Stimulated activated naive CD8-positive, alpha-beta T cell treated with anti-CD3 and anti-CD28 coated beads, Interleukin-15, Interleukin-2, amounts not matched to agents 100 ng/mL and 50 ng/mL, for 24 hours (primary cell): ENCODE measurements at regions not wholly inside any gene's neighbourhood (a gene's known extent, or its start where the extent isn't known, plus 50 kb on each side); places are given as distances from the start of the nearest gene placed in this dataset.
"Not testable (repeated sequence)": the region's sequence is repeated elsewhere in the genome, so short reads cannot be mapped to it uniquely, and the experiment has no call there.

ENCODE experiments used
- H3K27ac Mint-ChIP-seq: one replicate; pipeline ENCODE4 v1.8.0; 2021; ENCODE audit warnings: mild to moderate bottlenecking, mixed read lengths
- H3K27me3 Mint-ChIP-seq: one replicate; pipeline ENCODE4 v1.8.0; 2021; ENCODE audit warnings: mixed read lengths
- H3K36me3 Mint-ChIP-seq: one replicate; pipeline ENCODE4 v1.8.0; 2021; ENCODE audit warnings: low read depth, mixed read lengths
- H3K4me1 Mint-ChIP-seq: one replicate; pipeline ENCODE4 v1.8.0; 2021; ENCODE audit warnings: low read depth, mixed read lengths
- H3K4me3 Mint-ChIP-seq: one replicate; pipeline ENCODE4 v1.8.0; 2021; ENCODE audit warnings: mild to moderate bottlenecking, mixed read lengths
- H3K9me3 Mint-ChIP-seq: one replicate; pipeline ENCODE4 v1.8.0; 2021; ENCODE audit warnings: mixed read lengths

DNA sequence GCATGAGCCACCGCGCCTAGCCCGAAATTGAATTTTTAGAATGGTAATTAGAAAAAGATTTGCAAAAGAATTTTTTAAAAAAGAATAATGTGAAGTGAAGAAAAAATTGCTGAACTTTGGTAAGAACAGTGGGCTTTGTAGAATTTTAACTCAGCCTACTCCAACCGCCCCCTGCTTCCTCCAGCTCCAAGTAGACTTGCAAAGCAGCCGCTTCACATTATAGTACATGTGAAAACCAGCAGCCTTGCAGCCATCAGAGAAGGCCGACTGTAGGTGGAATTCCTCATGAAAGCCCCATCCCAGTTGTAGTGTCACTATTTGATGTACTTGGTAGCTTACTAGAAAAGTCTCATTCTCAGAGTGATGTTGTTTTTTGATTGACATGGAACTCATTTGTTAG lies 835.6 kb downstream of the TBC1D32 start:
- no peak overlapping the region for H3K27ac Mint-ChIP-seq
- peaks cover 4% of the 10 kb centered on the region for H3K9me3 Mint-ChIP-seq
- H3K36me3 Mint-ChIP-seq, result no peaks in the 10 kb centered on the region
- no peaks in the 10 kb centered on the region for H3K27me3 Mint-ChIP-seq
- H3K4me3 Mint-ChIP-seq, result no peak overlapping the region
- H3K4me1 Mint-ChIP-seq, result no peaks in the 10 kb centered on the region

DNA sequence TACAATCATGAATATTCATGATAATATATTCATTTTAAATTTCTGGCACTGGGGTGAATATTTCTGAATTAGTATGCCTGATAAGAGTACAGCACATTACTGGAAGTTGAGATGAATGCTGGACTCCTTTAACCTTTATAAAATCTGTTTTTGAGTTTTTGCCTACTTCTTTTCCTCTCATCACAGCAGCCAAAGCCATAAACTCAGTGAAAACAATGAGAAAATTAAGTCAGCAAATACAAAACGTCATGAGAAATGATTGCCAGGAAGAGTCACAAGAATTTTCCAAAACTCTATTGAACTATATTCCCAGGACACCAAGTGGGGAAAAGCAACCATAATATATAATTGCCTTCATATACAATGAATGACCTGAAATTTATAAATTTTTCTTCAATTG lies 837.6 kb downstream of the TBC1D32 start:
- peaks cover 4% of the 10 kb centered on the region for H3K9me3 Mint-ChIP-seq
- H3K4me3 Mint-ChIP-seq, result no peak overlapping the region
- H3K27ac Mint-ChIP-seq, result no peak overlapping the region
- H3K36me3 Mint-ChIP-seq, result no peaks in the 10 kb centered on the region
- no peaks in the 10 kb centered on the region for H3K27me3 Mint-ChIP-seq
- H3K4me1 Mint-ChIP-seq, result no peaks in the 10 kb centered on the region

DNA sequence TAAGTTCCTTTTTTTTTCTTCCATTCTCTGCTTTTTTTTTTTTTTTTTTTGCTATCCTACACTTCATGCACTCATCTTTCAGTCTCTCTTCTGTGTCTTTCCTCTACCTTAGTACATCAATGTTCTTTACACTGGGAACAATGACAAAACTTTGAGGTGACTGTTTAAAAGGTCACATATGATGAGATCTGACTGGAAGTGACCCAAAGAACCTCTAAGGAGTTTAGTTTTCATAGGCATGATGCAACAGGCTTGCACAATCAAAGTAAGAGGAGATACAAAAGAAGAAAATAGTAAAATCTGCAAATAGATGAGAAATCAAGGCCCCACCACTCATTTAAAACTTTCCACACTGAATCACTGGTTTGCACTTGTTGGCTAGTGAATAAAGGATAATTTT lies 840.8 kb downstream of the TBC1D32 start:
- Mint-ChIP-seq H3K4me3 (no peak overlapping the region), H3K9me3 (no peaks in the 10 kb centered on the region), H3K27ac (no peak overlapping the region), H3K27me3 (no peaks in the 10 kb centered on the region), H3K36me3 (no peaks in the 10 kb centered on the region), H3K4me1 (no peaks in the 10 kb centered on the region)

DNA sequence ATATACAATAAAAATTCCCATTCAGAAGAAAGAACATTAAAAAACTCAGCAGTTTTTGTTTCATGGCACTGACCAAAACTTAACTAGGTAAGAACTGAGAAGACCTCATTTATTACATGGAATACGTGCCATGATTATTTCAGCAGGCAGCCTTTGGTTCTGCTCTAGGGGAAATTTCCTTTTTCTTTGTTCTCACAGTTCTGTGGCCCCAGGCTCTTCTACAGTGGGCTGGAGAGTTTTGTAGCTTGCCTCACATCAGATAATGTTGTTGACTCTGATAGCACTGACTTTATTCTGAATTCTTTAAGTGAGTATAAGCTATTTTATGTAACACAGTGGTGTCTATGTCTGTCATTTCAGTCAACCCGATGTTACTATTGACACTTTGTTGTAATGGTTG lies 844.3 kb downstream of the TBC1D32 start:
- Mint-ChIP-seq H3K4me3 (no peak overlapping the region), H3K36me3 (no peaks in the 10 kb centered on the region), H3K27ac (no peak overlapping the region), H3K9me3 (no peaks in the 10 kb centered on the region), H3K27me3 (no peaks in the 10 kb centered on the region), H3K4me1 (no peaks in the 10 kb centered on the region)

DNA sequence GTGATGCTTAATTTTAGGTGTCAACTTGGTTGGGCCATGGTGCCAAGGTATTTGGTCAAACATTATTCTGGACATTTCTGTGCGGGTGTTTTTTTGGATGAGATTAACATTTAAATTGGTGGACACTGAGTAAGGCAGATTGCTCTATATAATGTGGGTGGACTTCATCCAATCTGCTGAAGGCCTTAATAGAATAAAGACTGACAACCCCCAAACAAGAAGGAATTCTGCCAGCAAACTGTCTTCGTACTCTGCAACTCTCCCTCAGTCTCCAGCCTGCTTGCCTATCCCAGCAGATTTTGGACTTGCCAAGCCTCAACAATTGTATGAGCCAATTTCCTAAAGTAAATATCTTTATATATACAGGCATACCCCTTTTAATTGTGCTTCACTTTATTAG lies 850.1 kb downstream of the TBC1D32 start:
- Mint-ChIP-seq H3K27me3 (no peaks in the 10 kb centered on the region), H3K9me3 (peaks cover 6% of the 10 kb centered on the region), H3K4me3 (no peak overlapping the region), H3K27ac (no peak overlapping the region), H3K36me3 (no peaks in the 10 kb centered on the region), H3K4me1 (no peaks in the 10 kb centered on the region)

DNA sequence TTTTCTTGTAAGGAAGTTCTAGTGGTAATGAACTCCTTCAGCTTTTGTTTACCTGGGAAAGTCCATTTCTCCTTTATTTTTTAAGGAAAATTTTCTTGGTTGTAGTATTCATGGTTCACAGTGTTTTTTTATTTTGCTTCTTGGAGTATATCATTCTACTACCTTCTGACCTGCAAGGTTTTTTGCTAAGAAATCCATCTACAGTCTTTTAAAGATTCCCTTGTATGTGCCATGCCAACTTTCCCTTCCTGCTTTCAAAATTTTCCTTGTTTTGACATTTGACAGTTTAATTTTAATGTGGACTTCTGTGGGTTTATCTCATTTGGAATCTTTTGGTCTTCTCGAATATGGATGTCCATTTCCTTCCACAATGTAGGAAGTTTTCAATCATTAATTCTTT lies 855.6 kb downstream of the TBC1D32 start:
- peaks cover 18% of the 10 kb centered on the region for H3K9me3 Mint-ChIP-seq
- H3K4me3 Mint-ChIP-seq, result no peak overlapping the region
- H3K36me3 Mint-ChIP-seq, result no peaks in the 10 kb centered on the region
- no peaks in the 10 kb centered on the region for H3K27me3 Mint-ChIP-seq
- no peak overlapping the region for H3K27ac Mint-ChIP-seq
- H3K4me1 Mint-ChIP-seq, result no peaks in the 10 kb centered on the region

DNA sequence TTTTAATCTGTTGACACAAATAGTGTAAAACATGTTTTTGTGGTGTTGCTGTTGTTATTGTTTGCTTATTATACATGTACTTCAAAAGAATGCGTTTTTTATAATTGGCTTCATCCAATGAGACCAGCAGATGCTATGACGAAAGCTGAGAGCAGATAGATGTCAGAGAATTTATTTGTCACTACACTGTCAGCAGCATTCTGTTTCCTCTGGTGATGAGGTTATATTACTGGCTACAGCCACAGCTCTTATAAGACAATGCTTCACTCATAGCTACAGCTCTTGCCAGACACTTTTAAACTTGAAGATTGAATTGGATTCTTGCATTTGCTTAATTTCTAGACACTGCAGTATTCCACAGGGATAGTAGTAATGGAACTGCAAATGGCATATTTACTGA lies 860.5 kb downstream of the TBC1D32 start:
- Mint-ChIP-seq H3K36me3 (no peaks in the 10 kb centered on the region), H3K27me3 (no peaks in the 10 kb centered on the region), H3K9me3 (peaks cover 8% of the 10 kb centered on the region), H3K4me3 (no peak overlapping the region), H3K27ac (no peak overlapping the region), H3K4me1 (no peaks in the 10 kb centered on the region)

DNA sequence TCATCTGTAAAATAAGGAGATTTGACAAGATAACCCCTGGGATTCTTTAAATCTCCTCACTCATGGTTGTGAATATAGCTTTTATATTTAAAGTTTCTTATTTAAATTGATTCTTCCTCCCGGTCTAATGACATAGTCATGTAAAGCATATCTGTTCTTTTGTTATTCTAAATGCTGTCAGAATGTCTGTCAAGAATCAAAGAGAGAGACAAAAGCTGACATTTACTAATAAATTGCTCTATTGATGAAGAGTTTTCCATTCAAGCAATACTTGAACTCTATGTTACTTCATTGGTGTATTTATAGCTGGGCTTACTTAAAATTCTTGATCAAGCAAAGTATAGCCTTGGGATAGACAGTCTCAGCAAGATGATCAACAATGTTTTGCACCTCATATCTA lies 865.8 kb downstream of the TBC1D32 start:
- Mint-ChIP-seq H3K36me3 (no peaks in the 10 kb centered on the region), H3K4me3 (no peak overlapping the region), H3K9me3 (no peaks in the 10 kb centered on the region), H3K27me3 (no peaks in the 10 kb centered on the region), H3K4me1 (no peaks in the 10 kb centered on the region), H3K27ac (no peak overlapping the region)

DNA sequence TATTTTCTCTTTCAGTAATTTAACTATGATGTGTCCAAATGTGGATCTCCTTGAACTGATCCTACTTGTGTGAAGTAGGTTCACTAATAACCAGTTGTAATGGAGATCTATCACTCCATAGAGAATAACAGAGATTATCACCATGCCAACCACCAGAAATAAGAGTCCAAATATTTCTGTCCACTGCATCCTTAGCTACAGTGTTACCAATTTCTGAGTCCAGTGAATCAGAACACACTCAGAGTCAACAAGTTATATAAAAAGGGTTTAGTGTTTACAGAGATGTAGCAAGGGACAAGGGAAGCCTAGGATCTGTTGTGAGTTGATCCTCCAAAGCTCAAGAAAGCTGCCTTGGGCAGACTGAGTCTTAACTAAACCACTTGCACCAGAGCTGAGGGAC lies 882.8 kb downstream of the TBC1D32 start:
- no peaks in the 10 kb centered on the region for H3K36me3 Mint-ChIP-seq
- no peaks in the 10 kb centered on the region for H3K4me1 Mint-ChIP-seq
- no peaks in the 10 kb centered on the region for H3K27me3 Mint-ChIP-seq
- H3K9me3 Mint-ChIP-seq, result peaks cover 5% of the 10 kb centered on the region
- no peak overlapping the region for H3K4me3 Mint-ChIP-seq
- H3K27ac Mint-ChIP-seq, result no peak overlapping the region

DNA sequence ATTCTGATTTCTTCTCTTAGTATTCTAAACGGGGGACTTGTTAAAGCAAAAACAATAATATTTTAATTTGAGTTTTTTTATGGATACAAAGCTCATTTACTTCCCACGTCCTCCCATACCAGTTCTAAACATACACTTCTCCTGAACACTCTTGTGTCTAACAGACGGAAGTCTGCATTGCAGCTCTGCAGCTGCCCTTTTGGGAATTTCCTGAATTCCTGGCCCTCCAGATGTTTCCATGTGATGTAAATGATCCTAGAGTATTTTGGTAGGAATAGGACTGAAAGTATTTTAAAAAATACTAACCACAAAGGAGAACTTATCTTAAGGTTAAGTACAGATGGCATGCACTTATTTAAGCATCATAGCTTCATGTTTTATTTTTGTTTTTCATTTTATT lies 886.7 kb downstream of the TBC1D32 start:
- no peaks in the 10 kb centered on the region for H3K27me3 Mint-ChIP-seq
- no peaks in the 10 kb centered on the region for H3K4me1 Mint-ChIP-seq
- H3K9me3 Mint-ChIP-seq, result no peaks in the 10 kb centered on the region
- no peaks in the 10 kb centered on the region for H3K36me3 Mint-ChIP-seq
- H3K4me3 Mint-ChIP-seq, result no peak overlapping the region
- no peak overlapping the region for H3K27ac Mint-ChIP-seq

DNA sequence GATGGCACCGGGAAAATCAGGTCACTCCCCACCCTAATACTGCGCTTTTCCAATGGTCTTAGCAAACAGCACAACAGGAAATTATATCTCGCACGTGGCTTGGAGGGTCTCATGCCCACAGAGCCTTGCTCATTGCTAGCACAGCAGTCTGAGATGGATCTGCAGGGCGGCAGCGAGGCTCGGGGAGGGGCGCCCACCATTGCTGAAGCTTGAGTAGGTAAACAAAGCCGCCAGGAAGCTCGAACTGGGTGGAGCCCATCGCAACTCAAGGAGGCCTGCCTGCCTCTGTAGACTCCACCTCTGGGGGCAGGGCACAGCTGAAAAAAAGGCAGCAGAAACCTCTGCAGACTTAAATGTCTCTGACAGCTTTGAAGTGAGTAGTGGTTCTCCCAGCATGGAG lies 901.4 kb downstream of the TBC1D32 start:
- not testable (repeated sequence) for H3K27ac Mint-ChIP-seq, H3K9me3 Mint-ChIP-seq, H3K4me3 Mint-ChIP-seq, H3K36me3 Mint-ChIP-seq, H3K27me3 Mint-ChIP-seq, H3K4me1 Mint-ChIP-seq

DNA sequence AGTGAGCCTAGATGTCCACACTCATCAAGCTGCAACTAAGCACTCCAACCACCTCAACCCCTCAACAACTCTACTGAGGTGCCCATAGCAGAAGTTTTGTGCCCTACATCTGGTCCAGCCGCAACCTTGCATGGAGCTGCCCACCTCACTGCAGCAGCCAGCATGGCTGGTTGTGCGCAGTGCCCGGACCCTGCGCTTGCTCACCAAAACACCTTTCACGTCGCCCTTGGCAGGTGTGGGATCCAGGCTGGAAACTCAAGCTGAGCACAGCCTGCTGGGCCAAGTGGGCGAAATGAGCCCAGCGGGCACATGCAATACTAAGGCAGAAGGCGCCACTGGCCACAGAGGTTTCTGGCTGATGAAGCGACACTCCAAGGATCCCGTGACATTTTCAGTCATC lies 902.4 kb downstream of the TBC1D32 start:
- no peaks in the 10 kb centered on the region for H3K27me3 Mint-ChIP-seq
- H3K36me3 Mint-ChIP-seq, result no peaks in the 10 kb centered on the region
- no peak overlapping the region for H3K27ac Mint-ChIP-seq
- no peaks in the 10 kb centered on the region for H3K4me1 Mint-ChIP-seq
- H3K9me3 Mint-ChIP-seq, result peaks cover 8% of the 10 kb centered on the region
- no peak overlapping the region for H3K4me3 Mint-ChIP-seq

DNA sequence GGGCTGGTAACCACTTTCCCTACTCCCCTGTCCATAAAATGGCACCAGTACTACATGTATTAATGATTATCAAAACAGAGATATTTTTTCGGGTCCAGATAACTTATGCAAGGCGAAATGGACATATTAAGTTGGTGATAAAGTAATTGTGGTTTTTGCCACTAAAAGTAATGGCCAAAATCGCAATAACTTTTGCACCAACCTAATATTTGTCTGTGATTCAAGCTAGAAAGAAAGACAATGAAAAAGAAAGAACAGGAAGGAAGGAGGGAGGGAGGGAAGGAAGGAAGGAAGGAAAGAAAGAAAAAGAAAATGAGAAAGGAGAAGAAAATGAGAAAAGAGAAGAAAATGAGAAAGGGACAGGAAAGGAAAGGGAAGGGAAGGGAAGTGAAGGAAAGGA lies 922.9 kb downstream of the TBC1D32 start:
- H3K4me3 Mint-ChIP-seq, result no peak overlapping the region
- no peaks in the 10 kb centered on the region for H3K36me3 Mint-ChIP-seq
- H3K4me1 Mint-ChIP-seq, result no peaks in the 10 kb centered on the region
- no peaks in the 10 kb centered on the region for H3K27me3 Mint-ChIP-seq
- H3K9me3 Mint-ChIP-seq, result peaks cover 9% of the 10 kb centered on the region
- H3K27ac Mint-ChIP-seq, result no peak overlapping the region

DNA sequence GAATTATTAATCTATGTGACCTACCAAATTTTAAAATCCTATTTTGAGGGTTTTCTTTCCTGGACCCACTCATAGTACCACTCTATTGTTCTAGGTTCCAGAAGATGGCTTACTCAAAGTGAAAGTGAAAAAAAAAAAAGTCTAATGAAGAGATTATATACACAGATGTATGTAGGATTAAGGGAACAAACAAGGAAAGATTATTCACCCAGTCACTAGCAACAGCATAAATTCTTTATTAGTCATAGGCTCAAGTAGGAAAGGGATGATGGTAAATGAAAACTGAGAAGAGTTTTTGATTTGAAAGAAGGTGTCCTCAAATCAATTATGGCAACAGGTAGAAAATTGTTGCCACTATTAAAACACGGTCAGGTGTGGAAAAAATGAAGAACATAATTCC lies 923.7 kb downstream of the TBC1D32 start:
- Mint-ChIP-seq H3K4me1 (no peaks in the 10 kb centered on the region), H3K9me3 (peaks cover 12% of the 10 kb centered on the region), H3K36me3 (no peaks in the 10 kb centered on the region), H3K4me3 (no peak overlapping the region), H3K27me3 (no peaks in the 10 kb centered on the region), H3K27ac (no peak overlapping the region)

DNA sequence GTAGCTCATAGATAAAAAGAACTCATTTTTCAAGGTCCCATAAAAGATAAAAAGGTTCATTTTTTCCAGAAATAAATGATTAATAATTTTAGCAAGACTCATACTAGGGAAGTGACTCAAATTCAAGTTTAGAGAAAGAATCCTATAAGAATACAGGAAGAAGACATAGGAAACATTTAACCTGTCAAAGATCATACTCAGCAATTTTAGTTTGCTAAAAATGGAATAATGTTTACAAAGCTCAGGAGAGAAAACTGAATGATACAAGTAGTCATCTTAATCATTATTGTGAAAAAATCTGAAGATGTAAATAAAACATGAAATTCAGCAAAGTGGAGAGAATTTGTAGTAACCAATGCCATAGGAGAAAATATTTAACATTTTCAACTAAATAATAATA lies 926.6 kb downstream of the TBC1D32 start:
- no peak overlapping the region for H3K4me3 Mint-ChIP-seq
- no peaks in the 10 kb centered on the region for H3K4me1 Mint-ChIP-seq
- H3K27ac Mint-ChIP-seq, result no peak overlapping the region
- H3K36me3 Mint-ChIP-seq, result no peaks in the 10 kb centered on the region
- no peaks in the 10 kb centered on the region for H3K27me3 Mint-ChIP-seq
- H3K9me3 Mint-ChIP-seq, result peaks cover 10% of the 10 kb centered on the region

DNA sequence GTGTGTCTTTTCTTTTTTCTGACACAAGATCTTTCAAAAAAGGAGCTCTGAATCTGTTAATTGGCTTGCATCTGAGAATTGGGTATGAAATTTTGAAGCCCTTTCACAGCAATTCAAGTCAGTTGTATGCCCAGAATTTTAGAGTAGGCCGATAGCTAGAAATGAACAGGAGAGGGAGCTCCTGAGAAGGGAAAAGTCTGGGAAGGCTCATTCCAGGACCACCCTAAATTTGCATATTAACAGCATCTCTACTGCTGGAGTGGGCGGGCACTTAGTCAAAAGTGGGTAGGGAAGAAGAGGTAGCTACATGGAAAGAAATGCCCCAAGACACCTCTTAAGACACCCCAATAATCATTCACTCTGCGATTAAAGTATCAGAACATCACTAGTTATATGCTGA lies 928.3 kb downstream of the TBC1D32 start:
- no peak overlapping the region for H3K4me3 Mint-ChIP-seq
- H3K27me3 Mint-ChIP-seq, result no peaks in the 10 kb centered on the region
- H3K36me3 Mint-ChIP-seq, result no peaks in the 10 kb centered on the region
- peaks cover 8% of the 10 kb centered on the region for H3K9me3 Mint-ChIP-seq
- H3K27ac Mint-ChIP-seq, result no peak overlapping the region
- no peaks in the 10 kb centered on the region for H3K4me1 Mint-ChIP-seq

DNA sequence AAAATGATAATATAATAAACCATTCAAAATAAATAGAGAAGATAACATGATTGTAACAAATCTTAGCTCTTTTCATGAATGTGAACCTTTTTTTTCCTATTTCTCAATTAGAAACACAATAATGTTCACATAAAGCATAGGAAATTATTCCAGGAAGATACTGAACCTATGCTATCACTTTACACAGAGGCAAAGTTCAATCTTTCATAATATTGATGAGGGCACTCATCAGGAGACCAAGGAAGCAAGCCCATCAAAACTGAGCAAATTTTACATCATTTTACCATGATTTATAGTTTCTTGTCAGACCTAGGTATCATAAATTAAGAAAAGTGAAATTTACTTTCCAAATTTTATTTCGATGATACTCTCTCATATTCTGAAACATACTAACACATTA lies 938.5 kb downstream of the TBC1D32 start:
- no peaks in the 10 kb centered on the region for H3K27me3 Mint-ChIP-seq
- H3K4me1 Mint-ChIP-seq, result no peaks in the 10 kb centered on the region
- H3K9me3 Mint-ChIP-seq, result peaks cover 11% of the 10 kb centered on the region
- no peak overlapping the region for H3K27ac Mint-ChIP-seq
- H3K36me3 Mint-ChIP-seq, result no peaks in the 10 kb centered on the region
- no peak overlapping the region for H3K4me3 Mint-ChIP-seq
